ENCODE measurements at regions not wholly inside any gene's neighbourhood (a gene's known extent, or its start where the extent isn't known, plus 50 kb on each side); places are given as distances from the start of the nearest gene placed in this dataset.

GRCh38 chr6:119865466-119866350 is 516.1 kb upstream of the MAN1A1 start:
- no peak for TF ChIP-seq CTCF (IDR thresholded peaks at IDR 0.05; ENCODE audit: low read depth, low read length)
- TF ChIP-seq EZH2phosphoT487 (IDR thresholded peaks at IDR 0.05; ENCODE audit: low read depth): no peak
